ENCODE measurements at regions not wholly inside any gene's neighbourhood (a gene's known extent, or its start where the extent isn't known, plus 50 kb on each side); places are given as distances from the start of the nearest gene placed in this dataset.

GRCh38 chr15:38660738-38661137 is 96.1 kb upstream of the RASGRP1 start:
- no peak for FAIRE-seq
- TF ChIP-seq PAX5 (IDR thresholded peaks at IDR 0.05; ENCODE audit: insufficient read depth, low read length, severe bottlenecking) (no peak), POLR2A (IDR thresholded peaks at IDR 0.05; ENCODE audit: low read depth, low read length) (no peak), POU2F2 (IDR thresholded peaks at IDR 0.05; ENCODE audit: low read depth, low read length) (no peak), TAF1 (IDR thresholded peaks at IDR 0.05; ENCODE audit: low read depth, low read length) (no peak), POLR2AphosphoS5 (IDR thresholded peaks at IDR 0.05; ENCODE audit: low read depth, low read length) (no peak), SPI1 (IDR thresholded peaks at IDR 0.05; ENCODE audit: low read depth, low read length) (no peak)

GRCh38 chr15:38662033-38662802 is 97.6 kb upstream of the RASGRP1 start:
- FAIRE-seq, result no peak
- TF ChIP-seq POLR2AphosphoS5 (IDR thresholded peaks at IDR 0.05; ENCODE audit: low read depth, low read length) (no peak), SPI1 (IDR thresholded peaks at IDR 0.05; ENCODE audit: low read depth, low read length) (0 out of 2 replicates have a peak, but pooled peaks have one; percentile 13), POU2F2 (IDR thresholded peaks at IDR 0.05; ENCODE audit: low read depth, low read length) (no peak), TAF1 (IDR thresholded peaks at IDR 0.05; ENCODE audit: low read depth, low read length) (no peak)
- no peak for DNase-seq (ENCODE audit: insufficient read length, low spot score)

More at GRCh38 chr15:38660738-38661137, 96.1 kb upstream of the RASGRP1 start:
- DNase-seq (ENCODE audit: insufficient read length, low spot score), result no peak

GRCh38 chr15:38662805-38663204 is 98.2 kb upstream of the RASGRP1 start:
- peak; percentile 40 for FAIRE-seq
- no peak for DNase-seq (ENCODE audit: insufficient read length, low spot score)
- TF ChIP-seq POLR2A (IDR thresholded peaks at IDR 0.05; ENCODE audit: low read depth, low read length) (no peak), POLR2AphosphoS5 (IDR thresholded peaks at IDR 0.05; ENCODE audit: low read depth, low read length) (no peak), SPI1 (IDR thresholded peaks at IDR 0.05; ENCODE audit: low read depth, low read length) (no peak), TAF1 (IDR thresholded peaks at IDR 0.05; ENCODE audit: low read depth, low read length) (no peak), PAX5 (IDR thresholded peaks at IDR 0.05; ENCODE audit: insufficient read depth, low read length, severe bottlenecking) (no peak), POU2F2 (IDR thresholded peaks at IDR 0.05; ENCODE audit: low read depth, low read length) (no peak)

GRCh38 chr15:38665586-38666305 is 101.1 kb upstream of the RASGRP1 start:
- DNase-seq (ENCODE audit: insufficient read length, low spot score), result no peak
- FAIRE-seq, result no peak
- TF ChIP-seq TAF1 (IDR thresholded peaks at IDR 0.05; ENCODE audit: low read depth, low read length), result no peak
- no peak for TF ChIP-seq SPI1 (IDR thresholded peaks at IDR 0.05; ENCODE audit: low read depth, low read length)
- no peak for TF ChIP-seq POLR2AphosphoS5 (IDR thresholded peaks at IDR 0.05; ENCODE audit: low read depth, low read length)
- TF ChIP-seq POU2F2 (IDR thresholded peaks at IDR 0.05; ENCODE audit: low read depth, low read length), result no peak
- TF ChIP-seq PAX5 (IDR thresholded peaks at IDR 0.05; ENCODE audit: insufficient read depth, low read length, severe bottlenecking), result no peak
- no peak for TF ChIP-seq POLR2A (IDR thresholded peaks at IDR 0.05; ENCODE audit: low read depth, low read length)

GRCh38 chr15:38666865-38667510 is 102.4 kb upstream of the RASGRP1 start:
- FAIRE-seq (no peak), DNase-seq (ENCODE audit: insufficient read length, low spot score) (no peak)
- TF ChIP-seq POLR2A (IDR thresholded peaks at IDR 0.05; ENCODE audit: low read depth, low read length) (no peak), TAF1 (IDR thresholded peaks at IDR 0.05; ENCODE audit: low read depth, low read length) (no peak), SPI1 (IDR thresholded peaks at IDR 0.05; ENCODE audit: low read depth, low read length) (0 out of 2 replicates have a peak, but pooled peaks have one; percentile 11), POU2F2 (IDR thresholded peaks at IDR 0.05; ENCODE audit: low read depth, low read length) (no peak), POLR2AphosphoS5 (IDR thresholded peaks at IDR 0.05; ENCODE audit: low read depth, low read length) (no peak), PAX5 (IDR thresholded peaks at IDR 0.05; ENCODE audit: insufficient read depth, low read length, severe bottlenecking) (no peak)

- FAIRE-seq (no peak), DNase-seq (ENCODE audit: insufficient read length, low spot score) (no peak)
- TF ChIP-seq POLR2A (IDR thresholded peaks at IDR 0.05; ENCODE audit: low read depth, low read length), result no peak
- TF ChIP-seq PAX5 (IDR thresholded peaks at IDR 0.05; ENCODE audit: insufficient read depth, low read length, severe bottlenecking), result no peak
- TF ChIP-seq POU2F2 (IDR thresholded peaks at IDR 0.05; ENCODE audit: low read depth, low read length), result no peak
- no peak for TF ChIP-seq POLR2AphosphoS5 (IDR thresholded peaks at IDR 0.05; ENCODE audit: low read depth, low read length)
- TF ChIP-seq TAF1 (IDR thresholded peaks at IDR 0.05; ENCODE audit: low read depth, low read length), result no peak
- TF ChIP-seq SPI1 (IDR thresholded peaks at IDR 0.05; ENCODE audit: low read depth, low read length), result no peak
Measured at GRCh38 chr15:38667890-38668850, 103.6 kb upstream of the RASGRP1 start.

GRCh38 chr15:38668898-38669391 is 104.3 kb upstream of the RASGRP1 start:
- TF ChIP-seq POLR2AphosphoS5 (IDR thresholded peaks at IDR 0.05; ENCODE audit: low read depth, low read length) (no peak), POLR2A (IDR thresholded peaks at IDR 0.05; ENCODE audit: low read depth, low read length) (no peak), TAF1 (IDR thresholded peaks at IDR 0.05; ENCODE audit: low read depth, low read length) (no peak), SPI1 (IDR thresholded peaks at IDR 0.05; ENCODE audit: low read depth, low read length) (no peak)
- DNase-seq (ENCODE audit: insufficient read length, low spot score) (no peak), FAIRE-seq (no peak)
